SK-N-SH treated with all-trans-retinoic acid at 6 μM for 48 hours (cell line): ENCODE measurements at regions not wholly inside any gene's neighbourhood (a gene's known extent, or its start where the extent isn't known, plus 50 kb on each side); places are given as distances from the start of the nearest gene placed in this dataset.

ENCODE experiments used
- ARNTL ChIP-seq: fragments of 450-650 bp; formaldehyde crosslinking; IDR thresholded peaks from 2 replicates; pipeline ENCODE4 v1.5.0; 2020; ENCODE audit warnings: low read depth, mild to moderate bottlenecking, moderate library complexity, borderline replicate concordance
- CREB5 ChIP-seq: fragments of 250-450 bp; sonication (Bioruptor Pico); IDR thresholded peaks from 2 replicates; pipeline ENCODE4 v1.5.1; 2020; ENCODE audit warnings: low read depth, mild to moderate bottlenecking, moderate library complexity
- TOX ChIP-seq: fragments of 250-450 bp; sonication (Bioruptor Pico); IDR thresholded peaks from 2 replicates; pipeline ENCODE4 v1.8.0; 2021; ENCODE audit warnings: mild to moderate bottlenecking, moderate library complexity, borderline replicate concordance
- ZFP30 ChIP-seq: fragments of 450-650 bp; formaldehyde crosslinking; IDR thresholded peaks from 2 replicates; pipeline ENCODE4 v1.5.0; 2022; ENCODE audit warnings: mild to moderate bottlenecking, moderate library complexity
- ZNF70 ChIP-seq: fragments of 450-650 bp; formaldehyde crosslinking; IDR thresholded peaks from 2 replicates; pipeline ENCODE4 v1.5.0; 2020; ENCODE audit warnings: mild to moderate bottlenecking, moderate library complexity
- TF ChIP-seq, protein P1 (sequence below): fragments of 250-450 bp; sonication (Bioruptor Pico); IDR thresholded peaks from 2 replicates; pipeline ENCODE4 v1.8.0; 2020; ENCODE audit warnings: mild to moderate bottlenecking, moderate library complexity, borderline replicate concordance

- no peak for TF ChIP-seq TOX (CRISPR knock-in tag)
- TF ChIP-seq CREB5 = no peak
- TF ChIP-seq ZFP30 (CRISPR knock-in tag) = no peak
- TF ChIP-seq, protein P1, sequence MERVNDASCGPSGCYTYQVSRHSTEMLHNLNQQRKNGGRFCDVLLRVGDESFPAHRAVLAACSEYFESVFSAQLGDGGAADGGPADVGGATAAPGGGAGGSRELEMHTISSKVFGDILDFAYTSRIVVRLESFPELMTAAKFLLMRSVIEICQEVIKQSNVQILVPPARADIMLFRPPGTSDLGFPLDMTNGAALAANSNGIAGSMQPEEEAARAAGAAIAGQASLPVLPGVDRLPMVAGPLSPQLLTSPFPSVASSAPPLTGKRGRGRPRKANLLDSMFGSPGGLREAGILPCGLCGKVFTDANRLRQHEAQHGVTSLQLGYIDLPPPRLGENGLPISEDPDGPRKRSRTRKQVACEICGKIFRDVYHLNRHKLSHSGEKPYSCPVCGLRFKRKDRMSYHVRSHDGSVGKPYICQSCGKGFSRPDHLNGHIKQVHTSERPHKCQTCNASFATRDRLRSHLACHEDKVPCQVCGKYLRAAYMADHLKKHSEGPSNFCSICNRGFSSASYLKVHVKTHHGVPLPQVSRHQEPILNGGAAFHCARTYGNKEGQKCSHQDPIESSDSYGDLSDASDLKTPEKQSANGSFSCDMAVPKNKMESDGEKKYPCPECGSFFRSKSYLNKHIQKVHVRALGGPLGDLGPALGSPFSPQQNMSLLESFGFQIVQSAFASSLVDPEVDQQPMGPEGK (CRISPR knock-in tag) = no peak
- no peak for TF ChIP-seq ARNTL (CRISPR knock-in tag)
- no peak for TF ChIP-seq ZNF70 (CRISPR knock-in tag)
These were observed 116.8 kb downstream of the OTOR start for GRCh38 chr20:16864963-16865362.
